ENCODE measurements at regions not wholly inside any gene's neighbourhood (a gene's known extent, or its start where the extent isn't known, plus 50 kb on each side); places are given as distances from the start of the nearest gene placed in this dataset.

GRCh38 chr4:182018691-182019090, 224.5 kb upstream of the TENM3 start:
- DNase-seq (ENCODE audit: low read depth) = no peak
- H3K4me3 ChIP-seq (ENCODE audit: low read depth, low read length) = no peak overlapping the region
- no peak for TF ChIP-seq CTCF (IDR thresholded peaks at IDR 0.05; ENCODE audit: insufficient read depth, low read depth, low read length)

GRCh38 chr4:182019148-182019652, 224.0 kb upstream of the TENM3 start:
- no peak for DNase-seq (ENCODE audit: low read depth)
- H3K4me3 ChIP-seq (ENCODE audit: low read depth, low read length) = no peak overlapping the region
- no peak for TF ChIP-seq CTCF (IDR thresholded peaks at IDR 0.05; ENCODE audit: insufficient read depth, low read depth, low read length)

GRCh38 chr4:182022909-182023308, 220.3 kb upstream of the TENM3 start:
- no peak for DNase-seq (ENCODE audit: low read depth)
- no peak for TF ChIP-seq CTCF (IDR thresholded peaks at IDR 0.05; ENCODE audit: insufficient read depth, low read depth, low read length)
- H3K4me3 ChIP-seq (ENCODE audit: low read depth, low read length) = no peak overlapping the region

DNA sequence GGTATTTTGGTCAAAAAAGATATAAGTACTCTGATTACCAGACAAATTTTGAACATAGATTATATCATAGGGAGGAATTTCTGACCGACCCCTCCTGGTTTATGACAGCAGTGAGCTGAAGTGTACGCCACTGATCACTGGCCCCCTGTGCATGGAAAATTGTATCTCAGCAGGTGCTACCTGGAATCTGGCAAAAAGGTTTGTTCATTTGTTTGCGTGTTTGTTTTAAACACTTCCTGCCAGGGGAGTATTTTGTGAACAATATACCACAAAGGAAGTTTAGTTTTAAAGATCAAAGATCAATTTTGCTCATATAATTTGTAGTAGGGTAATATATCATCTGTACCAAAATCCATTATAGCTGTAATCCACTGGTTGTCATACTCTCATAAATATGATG, 219.7 kb upstream of the TENM3 start:
- no peak overlapping the region for H3K4me3 ChIP-seq (ENCODE audit: low read depth, low read length)
- no peak for TF ChIP-seq CTCF (IDR thresholded peaks at IDR 0.05; ENCODE audit: insufficient read depth, low read depth, low read length)
- DNase-seq (ENCODE audit: low read depth) = no peak

DNA sequence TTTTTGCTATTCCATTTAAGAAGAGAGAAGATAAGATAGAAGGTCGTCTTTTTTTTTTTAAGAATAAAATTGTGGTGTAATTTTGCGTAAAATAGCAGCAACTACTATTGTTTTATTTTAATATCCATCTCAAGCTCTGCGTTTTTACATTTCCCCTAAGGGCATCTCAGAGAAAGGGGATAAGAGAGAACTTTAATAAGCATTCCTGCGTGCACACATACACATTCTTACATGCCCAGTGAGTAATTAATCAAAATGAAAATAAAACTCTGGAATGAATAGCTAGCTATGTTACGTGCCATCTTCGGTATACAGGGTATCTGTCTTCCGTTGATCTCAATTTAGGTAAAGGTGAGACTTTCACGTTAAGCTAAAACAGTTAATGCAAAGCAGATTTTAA, 200.3 kb upstream of the TENM3 start:
- no peak for TF ChIP-seq CTCF (IDR thresholded peaks at IDR 0.05; ENCODE audit: insufficient read depth, low read depth, low read length)
- no peak for DNase-seq (ENCODE audit: low read depth)
- H3K4me3 ChIP-seq (ENCODE audit: low read depth, low read length) = no peak overlapping the region

GRCh38 chr4:182048871-182049270, 194.3 kb upstream of the TENM3 start:
- no peak for DNase-seq (ENCODE audit: low read depth)
- no peak overlapping the region for H3K4me3 ChIP-seq (ENCODE audit: low read depth, low read length)
- TF ChIP-seq CTCF (IDR thresholded peaks at IDR 0.05; ENCODE audit: insufficient read depth, low read depth, low read length) = no peak

DNA sequence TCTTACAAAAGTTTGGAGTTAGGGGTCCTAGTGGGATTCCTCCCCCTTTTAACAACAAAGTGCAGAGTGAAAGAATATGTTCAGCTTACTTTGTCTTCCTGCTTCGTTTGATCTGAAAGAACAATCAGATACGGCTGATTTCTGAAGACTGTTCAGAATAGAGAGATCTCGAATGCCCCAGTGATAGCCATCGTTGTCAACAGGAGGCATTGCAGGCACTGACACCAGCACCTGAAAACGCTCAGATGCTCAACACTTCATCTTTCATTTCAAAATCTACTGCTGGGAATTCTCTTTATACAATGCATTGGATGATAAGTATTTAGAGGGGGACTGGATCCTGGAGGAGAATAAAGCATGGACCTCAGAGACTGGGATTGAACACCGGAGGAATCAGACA, 186.3 kb upstream of the TENM3 start:
- H3K4me3 ChIP-seq (ENCODE audit: low read depth, low read length) = no peak overlapping the region
- no peak for TF ChIP-seq CTCF (IDR thresholded peaks at IDR 0.05; ENCODE audit: insufficient read depth, low read depth, low read length)
- no peak for DNase-seq (ENCODE audit: low read depth)
